Breast epithelium (tissue), 4 donors: ENCODE measurements at regions not wholly inside any gene's neighbourhood (a gene's known extent, or its start where the extent isn't known, plus 50 kb on each side); places are given as distances from the start of the nearest gene placed in this dataset.

Experiments used
- DNase-seq, 2 donors: peaks; one replicate each; pipeline ENCODE4 v3.0.0-alpha.2; 2019; ENCODE audit warnings: low spot score in 2 of 2
- H3K27ac ChIP-seq, 2 donors: fragments of 200-600 bp; sonication (generic) in 1 of 2; one replicate each; pipeline ENCODE4 v1.5.1; 2016 to 2019; ENCODE audit warnings: mild to moderate bottlenecking in 1 of 2
- H3K27me3 ChIP-seq, 2 donors: fragments of 200-600 bp; sonication (generic) in 1 of 2; one replicate each; pipeline versions ENCODE4 v1.5.1 to v1.6.0; 2017 to 2019; ENCODE audit warnings: control low read depth in 1 of 2, mild to moderate bottlenecking in 1 of 2
- H3K36me3 ChIP-seq: fragments of 200-600 bp; one replicate; pipeline ENCODE4 v1.5.1; 2019
- H3K4me1 ChIP-seq, 2 donors: fragments of 200-600 bp; sonication (generic); one replicate each; pipeline ENCODE4 v1.5.1; 2016 to 2019; ENCODE audit warnings: control low read depth in 1 of 2
- H3K4me3 ChIP-seq, 3 donors: fragments of 200-600 bp; sonication (generic); 1 replicate in 2 of 3; 2 replicates in 1 of 3; pipeline ENCODE4 v1.5.1; 2016 to 2019; ENCODE audit warnings: mild to moderate bottlenecking in 3 of 3, moderate library complexity in 2 of 3
- H3K9me3 ChIP-seq, 2 donors: fragments of 200-600 bp; sonication (generic) in 1 of 2; one replicate each; pipeline ENCODE4 v1.5.1; 2016 to 2019; ENCODE audit warnings: control low read depth in 1 of 2
- CTCF ChIP-seq, 3 donors: fragments of 450-650 bp; IDR thresholded peaks; one replicate each; pipeline ENCODE4 v1.5.1; 2016 to 2017; ENCODE audit warnings: antibody characterized with exemption in 3 of 3, mild to moderate bottlenecking in 3 of 3, moderate library complexity in 3 of 3
- POLR2A ChIP-seq: fragments of 450-650 bp; IDR thresholded peaks from one replicate; pipeline ENCODE4 v1.6.1; 2016; ENCODE audit warnings: antibody characterized with exemption, mild to moderate bottlenecking, moderate library complexity
- POLR2AphosphoS5 ChIP-seq, 3 donors: sonication (generic); formaldehyde crosslinking; IDR thresholded peaks; one replicate each; pipeline ENCODE4 v1.6.1; 2017; ENCODE audit warnings: antibody characterized with exemption in 3 of 3
- intact Hi-C: fragments of 100-400 bp; cut with DNase I; formaldehyde crosslinking; loops from one replicate; pipeline ENCODE4 v1.15.1; 2023; ENCODE audit warnings: low total_unique reads

- Histone ChIP-seq H3K4me3 (no peak overlapping the region), H3K36me3 (no peaks in the 10 kb centered on the region), H3K27me3 (no peaks in the 10 kb centered on the region), H3K9me3 (no peaks in the 10 kb centered on the region), H3K27ac (no peak overlapping the region), H3K4me1 (no peaks in the 10 kb centered on the region)
- intact Hi-C loops: no loop called here
- no peak for TF ChIP-seq POLR2A
- TF ChIP-seq POLR2AphosphoS5 (IDR thresholded peaks at IDR 0.05): no peak
- TF ChIP-seq CTCF (IDR thresholded peaks at IDR 0.05): no peak
- DNase-seq: no peak
Measured at GRCh38 chr4:136793848-136794247, 738.4 kb downstream of the PCDH18 start.

DNA sequence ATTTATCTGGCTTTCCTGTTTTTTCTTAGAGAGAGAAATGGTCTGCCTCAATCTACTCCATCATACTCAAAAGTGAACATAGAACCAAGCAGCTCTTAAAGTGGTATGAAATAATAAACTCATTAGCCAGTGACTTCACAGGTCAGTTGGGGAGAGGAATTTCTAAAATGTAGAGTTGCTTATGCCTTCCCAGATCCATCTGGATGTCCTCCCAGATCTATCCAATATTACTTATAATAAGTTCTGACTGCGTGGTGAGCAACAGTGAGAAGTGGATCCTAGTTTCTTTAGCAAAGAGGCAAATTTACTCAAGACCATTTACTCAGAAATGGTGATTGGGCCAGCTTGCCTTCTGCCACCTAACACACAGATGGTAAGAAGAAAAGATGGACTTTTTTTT is 748.0 kb downstream of the PCDH18 start:
- H3K9me3 ChIP-seq: peaks cover 0 to 5% of the 10 kb centered on the region in 2 donors
- TF ChIP-seq POLR2A (no peak), POLR2AphosphoS5 (IDR thresholded peaks at IDR 0.05) (no peak), CTCF (IDR thresholded peaks at IDR 0.05) (no peak)
- intact Hi-C loops: no loop called here

GRCh38 chr4:136769717-136770116 is 762.6 kb downstream of the PCDH18 start:
- no peaks in the 10 kb centered on the region for H3K9me3 ChIP-seq
- H3K4me1 ChIP-seq: no peaks in the 10 kb centered on the region
- intact Hi-C loops: no loop called here
- no peak for TF ChIP-seq POLR2AphosphoS5 (IDR thresholded peaks at IDR 0.05)
- no peak for TF ChIP-seq CTCF (IDR thresholded peaks at IDR 0.05)
- no peak for TF ChIP-seq POLR2A
- H3K27me3 ChIP-seq: no peaks in the 10 kb centered on the region
- DNase-seq: no peak
- H3K27ac ChIP-seq: no peak overlapping the region
- no peak overlapping the region for H3K4me3 ChIP-seq
- no peaks in the 10 kb centered on the region for H3K36me3 ChIP-seq

More for the DNA sequence above, 748.0 kb downstream of the PCDH18 start:
- no peak for DNase-seq
- H3K36me3 ChIP-seq: no peaks in the 10 kb centered on the region
- no peaks in the 10 kb centered on the region for H3K4me1 ChIP-seq
- no peaks in the 10 kb centered on the region for H3K27me3 ChIP-seq
- no peak overlapping the region for H3K4me3 ChIP-seq
- no peak overlapping the region for H3K27ac ChIP-seq

GRCh38 chr4:136768925-136769275 is 763.4 kb downstream of the PCDH18 start:
- DNase-seq: no peak
- H3K36me3 ChIP-seq: no peaks in the 10 kb centered on the region
- no peaks in the 10 kb centered on the region for H3K4me1 ChIP-seq
- H3K27ac ChIP-seq: no peak overlapping the region
- H3K4me3 ChIP-seq: no peak overlapping the region
- no peak for TF ChIP-seq CTCF (IDR thresholded peaks at IDR 0.05)
- no peak for TF ChIP-seq POLR2AphosphoS5 (IDR thresholded peaks at IDR 0.05)
- no peak for TF ChIP-seq POLR2A
- no peaks in the 10 kb centered on the region for H3K27me3 ChIP-seq
- intact Hi-C loops: no loop called here
- no peaks in the 10 kb centered on the region for H3K9me3 ChIP-seq

DNA sequence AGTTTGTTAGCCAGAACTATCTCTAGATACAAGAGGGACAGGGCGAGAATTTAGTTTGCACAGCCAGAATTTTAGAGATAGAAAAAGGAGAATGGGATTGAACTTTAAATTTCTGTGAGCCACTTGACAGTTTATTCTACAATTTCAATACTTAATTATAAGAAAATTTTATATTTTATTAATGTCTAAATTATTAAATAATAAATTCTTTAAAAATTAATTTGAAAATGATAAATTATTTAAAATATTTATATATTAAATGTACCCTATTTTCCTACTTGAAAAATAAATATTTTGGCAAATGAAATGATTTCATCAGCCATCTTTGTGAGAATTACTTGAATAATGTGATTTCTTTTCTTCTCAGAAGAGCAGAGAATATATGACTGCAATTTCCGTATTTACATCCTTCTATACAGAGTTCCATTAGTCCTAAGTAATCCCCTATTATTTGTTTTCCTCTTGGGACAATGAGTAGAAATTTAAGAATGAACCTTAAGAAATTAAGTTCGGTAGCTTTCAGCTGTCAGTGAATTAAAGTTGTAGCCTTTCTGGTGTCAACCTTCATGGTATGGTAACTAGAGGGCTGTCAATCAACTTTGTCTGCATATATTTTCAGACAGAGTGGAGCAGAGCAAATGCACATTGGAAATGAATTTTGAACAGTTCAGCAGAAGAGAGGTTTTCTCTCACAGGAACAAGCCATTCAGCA is 763.9 kb downstream of the PCDH18 start:
- Histone ChIP-seq H3K36me3 (no peaks in the 10 kb centered on the region), H3K27ac (no peak overlapping the region), H3K4me1 (no peaks in the 10 kb centered on the region), H3K4me3 (no peak overlapping the region), H3K9me3 (no peaks in the 10 kb centered on the region), H3K27me3 (no peaks in the 10 kb centered on the region)
- intact Hi-C loops: no loop called here
- no peak for DNase-seq
- TF ChIP-seq POLR2A: no peak
- TF ChIP-seq CTCF (IDR thresholded peaks at IDR 0.05): no peak
- no peak for TF ChIP-seq POLR2AphosphoS5 (IDR thresholded peaks at IDR 0.05)
